Suppressor macrophage treated with lipopolysaccharide for 4 hours (primary cell): ENCODE measurements at regions not wholly inside any gene's neighbourhood (a gene's known extent, or its start where the extent isn't known, plus 50 kb on each side); places are given as distances from the start of the nearest gene placed in this dataset.

Source experiments
- DNase-seq: peaks from one replicate; pipeline ENCODE4 v3.0.0-alpha.2; 2020

GRCh38 chr2:81551040-81551634 is 1246.6 kb upstream of the LRRTM1 start:
- no peak for DNase-seq

- DNase-seq = no peak
Measured at GRCh38 chr2:81550277-81550676, 1245.7 kb upstream of the LRRTM1 start.

- no peak for DNase-seq
Measured at GRCh38 chr2:81549646-81550045, 1245.1 kb upstream of the LRRTM1 start.

- DNase-seq = no peak
Measured at GRCh38 chr2:81545626-81546025, 1241.1 kb upstream of the LRRTM1 start.

GRCh38 chr2:81542119-81542518 is 1237.6 kb upstream of the LRRTM1 start:
- DNase-seq = no peak

GRCh38 chr2:81529944-81530343 is 1225.4 kb upstream of the LRRTM1 start:
- DNase-seq = no peak

GRCh38 chr2:81528852-81529480 is 1224.4 kb upstream of the LRRTM1 start:
- no peak for DNase-seq

- DNase-seq = no peak
Measured at GRCh38 chr2:81523344-81523743, 1218.8 kb upstream of the LRRTM1 start.

GRCh38 chr2:81513328-81513727 is 1208.8 kb upstream of the LRRTM1 start:
- DNase-seq = no peak

- no peak for DNase-seq
Measured at GRCh38 chr2:81505586-81505985, 1201.0 kb upstream of the LRRTM1 start.

- no peak for DNase-seq
Measured at GRCh38 chr2:81495556-81495955, 1191.0 kb upstream of the LRRTM1 start.

GRCh38 chr2:81483254-81483653 is 1178.7 kb upstream of the LRRTM1 start:
- DNase-seq = no peak

- no peak for DNase-seq
Measured at GRCh38 chr2:81481994-81482368, 1177.4 kb upstream of the LRRTM1 start.

GRCh38 chr2:81481242-81481993 is 1176.9 kb upstream of the LRRTM1 start:
- no peak for DNase-seq

GRCh38 chr2:81467096-81467495 is 1162.5 kb upstream of the LRRTM1 start:
- no peak for DNase-seq

GRCh38 chr2:81462420-81462819 is 1157.9 kb upstream of the LRRTM1 start:
- no peak for DNase-seq

GRCh38 chr2:81445176-81445575 is 1140.6 kb upstream of the LRRTM1 start:
- no peak for DNase-seq

- DNase-seq = no peak
Measured at GRCh38 chr2:81437456-81438000, 1133.0 kb upstream of the LRRTM1 start.

- no peak for DNase-seq
Measured at GRCh38 chr2:81436256-81436655, 1131.7 kb upstream of the LRRTM1 start.

GRCh38 chr2:81412681-81413080 is 1108.1 kb upstream of the LRRTM1 start:
- no peak for DNase-seq

GRCh38 chr2:81403508-81403907 is 1099.0 kb upstream of the LRRTM1 start:
- no peak for DNase-seq

GRCh38 chr2:81396417-81397019 is 1092.0 kb upstream of the LRRTM1 start:
- no peak for DNase-seq

- no peak for DNase-seq
Measured at GRCh38 chr2:81395746-81396145, 1091.2 kb upstream of the LRRTM1 start.

- DNase-seq = peak; percentile 1
Measured at GRCh38 chr2:81389203-81389602, 1084.7 kb upstream of the LRRTM1 start.
